Uterus (tissue), 3 donors: ENCODE measurements at regions not wholly inside any gene's neighbourhood (a gene's known extent, or its start where the extent isn't known, plus 50 kb on each side); places are given as distances from the start of the nearest gene placed in this dataset. TPM values are rescaled to one million over a fixed set of nuclear protein-coding genes. Genes with fewer than 3 reads are reported as not detected.

Experiments used
- DNase-seq, 2 donors: peaks; one replicate each; pipeline ENCODE4 v3.0.0-alpha.2; 2019 to 2020
- H3K27ac ChIP-seq, 2 donors: fragments of 200-600 bp; sonication (generic); 1 replicate in 1 of 2; 2 replicates in 1 of 2; pipeline ENCODE4 v1.5.1; 2016 to 2018
- H3K27me3 ChIP-seq, 2 donors: fragments of 200-600 bp; sonication (generic); one replicate each; pipeline ENCODE4 v1.5.1; 2018 to 2019; ENCODE audit warnings: control low read depth in 1 of 2
- H3K36me3 ChIP-seq, 2 donors: fragments of 200-600 bp; sonication (generic); one replicate each; pipeline ENCODE4 v1.5.1; 2019; ENCODE audit warnings: control low read depth in 1 of 2
- H3K4me1 ChIP-seq, 2 donors: fragments of 200-600 bp; sonication (generic); one replicate each; pipeline ENCODE4 v1.5.1; 2018 to 2019; ENCODE audit warnings: control low read depth in 1 of 2
- H3K4me3 ChIP-seq, 2 donors: fragments of 200-600 bp; sonication (generic); 1 replicate in 1 of 2; 2 replicates in 1 of 2; pipeline ENCODE4 v1.5.1; 2018 to 2019; ENCODE audit warnings: mild to moderate bottlenecking in 1 of 2
- H3K9me3 ChIP-seq, 2 donors: fragments of 200-600 bp; sonication (generic); one replicate each; pipeline ENCODE4 v1.5.1; 2019; ENCODE audit warnings: control low read depth in 1 of 2
- CTCF ChIP-seq, 4 experiments: fragments of 200-600 bp in 2 of 4; fragments of 450-650 bp in 2 of 4; sonication (generic) in 2 of 4; IDR thresholded peaks; one replicate each; pipeline ENCODE4 v1.5.1; 2016 to 2019; ENCODE audit warnings: antibody characterized with exemption in 4 of 4, mild to moderate bottlenecking in 2 of 4, moderate library complexity in 1 of 4
- POLR2A ChIP-seq, 2 donors: fragments of 450-650 bp; IDR thresholded peaks; one replicate each; pipeline ENCODE4 v1.6.1; 2016; ENCODE audit warnings: antibody characterized with exemption in 2 of 2, mild to moderate bottlenecking in 1 of 2, moderate library complexity in 1 of 2
- intact Hi-C: fragments of 100-400 bp; cut with DNase I; formaldehyde crosslinking; loops from one replicate; pipeline ENCODE4 v1.15.1; 2023; ENCODE audit warnings: low total_unique reads
- small RNA-seq: library from RNA; depleted of rRNA; stranded (forward); fragments of <200 nt; gene quantifications from one replicate; pipeline ENCODE3, GENCODE V24; 2016
- donor health status: DM: yes; HTN: yes; CAD: no.

GRCh38 chr16:31819948-31820347 lies 53.7 kb upstream of the ZNF267 start:
- TF ChIP-seq POLR2A (IDR thresholded peaks at IDR 0.05), result no peak
- no peak for TF ChIP-seq CTCF (IDR thresholded peaks at IDR 0.05)
- peaks cover 0 to 3% of the 10 kb centered on the region in 2 donors for H3K9me3 ChIP-seq
- no peaks in the 10 kb centered on the region for H3K36me3 ChIP-seq
- no peaks in the 10 kb centered on the region for H3K27me3 ChIP-seq
- no peak overlapping the region for H3K27ac ChIP-seq
- no peaks in the 10 kb centered on the region for H3K4me1 ChIP-seq
- H3K4me3 ChIP-seq, result no peak overlapping the region
- intact Hi-C loops, result no loop called here
- DNase-seq, result no peak

Small RNA genes in the stretch of these regions (small RNA-seq; reads per million reads assigned to genes)
- not detected for gene AC074050.1
